ENCODE measurements at regions not wholly inside any gene's neighbourhood (a gene's known extent, or its start where the extent isn't known, plus 50 kb on each side); places are given as distances from the start of the nearest gene placed in this dataset.

GRCh38 chr20:39424962-39425678, 463.0 kb downstream of the DHX35 start:
- DNase-seq (ENCODE audit: low read depth in 2 of 2): no peak

GRCh38 chr20:39421571-39422105, 459.5 kb downstream of the DHX35 start:
- no peak for DNase-seq (ENCODE audit: low read depth in 2 of 2)

GRCh38 chr20:39412091-39412490, 449.9 kb downstream of the DHX35 start:
- DNase-seq (ENCODE audit: low read depth in 2 of 2): no peak

GRCh38 chr20:39399463-39399862, 437.3 kb downstream of the DHX35 start:
- no peak for DNase-seq (ENCODE audit: low read depth in 2 of 2)

GRCh38 chr20:39398656-39399055, 436.5 kb downstream of the DHX35 start:
- no peak for DNase-seq (ENCODE audit: low read depth in 2 of 2)

- DNase-seq (ENCODE audit: low read depth in 2 of 2): no peak
These were observed 435.5 kb downstream of the DHX35 start for GRCh38 chr20:39397646-39398045.

GRCh38 chr20:39395478-39396291, 433.5 kb downstream of the DHX35 start:
- DNase-seq (ENCODE audit: low read depth in 2 of 2): no peak

GRCh38 chr20:39394461-39394860, 432.3 kb downstream of the DHX35 start:
- no peak for DNase-seq (ENCODE audit: low read depth in 2 of 2)

- no peak for DNase-seq (ENCODE audit: low read depth in 2 of 2)
These were observed 428.0 kb downstream of the DHX35 start for GRCh38 chr20:39390186-39390585.

GRCh38 chr20:39381595-39381994, 419.5 kb downstream of the DHX35 start:
- no peak for DNase-seq (ENCODE audit: low read depth in 2 of 2)

GRCh38 chr20:39378776-39379175, 416.6 kb downstream of the DHX35 start:
- DNase-seq (ENCODE audit: low read depth in 2 of 2): no peak

- DNase-seq (ENCODE audit: low read depth in 2 of 2): no peak
These were observed 414.6 kb downstream of the DHX35 start for GRCh38 chr20:39376788-39377187.

- DNase-seq (ENCODE audit: low read depth in 2 of 2): no peak
These were observed 402.2 kb downstream of the DHX35 start for GRCh38 chr20:39364320-39364719.

GRCh38 chr20:39359981-39360620, 398.0 kb downstream of the DHX35 start:
- no peak for DNase-seq (ENCODE audit: low read depth in 2 of 2)

- no peak for DNase-seq (ENCODE audit: low read depth in 2 of 2)
These were observed 395.9 kb downstream of the DHX35 start for GRCh38 chr20:39358052-39358451.

- no peak for DNase-seq (ENCODE audit: low read depth in 2 of 2)
These were observed 394.8 kb downstream of the DHX35 start for GRCh38 chr20:39356908-39357307.

- no peak for DNase-seq (ENCODE audit: low read depth in 2 of 2)
These were observed 387.1 kb downstream of the DHX35 start for GRCh38 chr20:39349240-39349639.

- DNase-seq (ENCODE audit: low read depth in 2 of 2): no peak
These were observed 385.5 kb downstream of the DHX35 start for GRCh38 chr20:39347626-39348025.

- no peak for DNase-seq (ENCODE audit: low read depth in 2 of 2)
These were observed 380.3 kb downstream of the DHX35 start for GRCh38 chr20:39342463-39342862.

GRCh38 chr20:39338469-39339376, 376.6 kb downstream of the DHX35 start:
- DNase-seq (ENCODE audit: low read depth in 2 of 2): no peak

- no peak for DNase-seq (ENCODE audit: low read depth in 2 of 2)
These were observed 371.1 kb downstream of the DHX35 start for GRCh38 chr20:39333211-39333610.

All from activated CD4-positive, alpha-beta T cell treated with anti-CD3 and anti-CD28 coated beads for 24 hours (primary cell).